Endodermal cell (in vitro differentiated cells): ENCODE measurements at regions not wholly inside any gene's neighbourhood (a gene's known extent, or its start where the extent isn't known, plus 50 kb on each side); places are given as distances from the start of the nearest gene placed in this dataset.

Experiments
- DNase-seq: peaks from one replicate; pipeline ENCODE4 v3.0.0-alpha.2; 2017
- H3K27ac ChIP-seq: 2 replicates; pipeline ENCODE4 v1.5.1; 2013; ENCODE audit warnings: mild to moderate bottlenecking, low read depth, low read length, moderate library complexity
- H3K27me3 ChIP-seq: 2 replicates; pipeline ENCODE4 v1.6.1; 2013; ENCODE audit warnings: mild to moderate bottlenecking, low read length, moderate library complexity; ENCODE audit not compliant: insufficient read depth, control insufficient read depth, poor library complexity, severe bottlenecking
- H3K36me3 ChIP-seq: 2 replicates; pipeline ENCODE4 v1.7.0; 2013; ENCODE audit warnings: mild to moderate bottlenecking, low read length, moderate library complexity; ENCODE audit not compliant: control insufficient read depth, insufficient read depth
- H3K4me1 ChIP-seq: one replicate; pipeline ENCODE4 v1.7.0; 2013; ENCODE audit warnings: low read length; ENCODE audit not compliant: control insufficient read depth, insufficient read depth
- H3K4me3 ChIP-seq: 2 replicates; pipeline ENCODE4 v1.5.1; 2013; ENCODE audit warnings: mild to moderate bottlenecking, low read length, moderate library complexity
- H3K9ac ChIP-seq: 2 replicates; pipeline ENCODE4 v1.6.1; 2013; ENCODE audit warnings: mild to moderate bottlenecking, low read length, moderate library complexity; ENCODE audit not compliant: poor library complexity, severe bottlenecking; ENCODE audit errors: extremely low read depth
- H3K9me3 ChIP-seq: 2 replicates; pipeline ENCODE4 v1.6.1; 2013; ENCODE audit warnings: mild to moderate bottlenecking, low read length, moderate library complexity; ENCODE audit not compliant: control insufficient read depth
- H3K27ac Mint-ChIP-seq: 2 replicates; pipeline ENCODE4 v1.8.0; 2020; ENCODE audit warnings: mixed read lengths
- H3K27me3 Mint-ChIP-seq: 2 replicates; pipeline ENCODE4 v1.8.0; 2021; ENCODE audit warnings: mild to moderate bottlenecking, mixed read lengths; ENCODE audit not compliant: insufficient read depth
- H3K36me3 Mint-ChIP-seq: 2 replicates; pipeline ENCODE4 v1.8.0; 2020; ENCODE audit warnings: low read depth, mixed read lengths
- H3K4me1 Mint-ChIP-seq: 2 replicates; pipeline ENCODE4 v1.8.0; 2020; ENCODE audit warnings: mixed read lengths
- H3K4me3 Mint-ChIP-seq: 2 replicates; pipeline ENCODE4 v1.8.0; 2020; ENCODE audit warnings: mild to moderate bottlenecking, moderate library complexity, mixed read lengths
- H3K9me3 Mint-ChIP-seq: 2 replicates; pipeline ENCODE4 v1.8.0; 2020; ENCODE audit warnings: mild to moderate bottlenecking, mixed read lengths
- CTCF ChIP-seq: fragments of 200-600 bp; sonication (generic); conservative IDR thresholded peaks from 2 replicates; pipeline ENCODE4 v1.5.0; 2021; ENCODE audit warnings: antibody characterized with exemption, mild to moderate bottlenecking
- WGBS, 2 experiments: methylation state at CpG; one replicate each; pipeline versions ENCODE4 v1.1.5 to v1.1.7; 2013; ENCODE audit warnings: missing lambda C conversion rate in 2 of 2, mixed read lengths in 1 of 2; ENCODE audit not compliant: insufficient coverage in 1 of 2, insufficient read length in 1 of 2; 5-methylcytosine and 5-hydroxymethylcytosine counted together

- H3K9ac ChIP-seq, result no peak overlapping the region
- H3K4me3 ChIP-seq, result no peak overlapping the region
- no peak for DNase-seq
- H3K36me3 ChIP-seq, result no peaks in the 10 kb centered on the region
- H3K9me3 ChIP-seq, result peaks cover 23% of the 10 kb centered on the region
- Mint-ChIP-seq H3K27me3 (no peaks in the 10 kb centered on the region), H3K4me3 (no peak overlapping the region), H3K4me1 (peaks cover 18% of the 10 kb centered on the region), H3K9me3 (peaks cover 20% of the 10 kb centered on the region), H3K27ac (peak overlapping the region; percentile 42), H3K36me3 (peaks cover 3% of the 10 kb centered on the region)
- H3K27ac ChIP-seq, result no peak overlapping the region
- no peaks in the 10 kb centered on the region for H3K27me3 ChIP-seq
- WGBS, 2 experiments, result 79 to 86% methylated on average over 3 of the region's 3 CpGs
- TF ChIP-seq CTCF, result no peak
- H3K4me1 ChIP-seq, result peaks cover 8% of the 10 kb centered on the region
Observed at GRCh38 chr2:189285962-189286645, 106.5 kb upstream of the COL5A2 start.

DNA sequence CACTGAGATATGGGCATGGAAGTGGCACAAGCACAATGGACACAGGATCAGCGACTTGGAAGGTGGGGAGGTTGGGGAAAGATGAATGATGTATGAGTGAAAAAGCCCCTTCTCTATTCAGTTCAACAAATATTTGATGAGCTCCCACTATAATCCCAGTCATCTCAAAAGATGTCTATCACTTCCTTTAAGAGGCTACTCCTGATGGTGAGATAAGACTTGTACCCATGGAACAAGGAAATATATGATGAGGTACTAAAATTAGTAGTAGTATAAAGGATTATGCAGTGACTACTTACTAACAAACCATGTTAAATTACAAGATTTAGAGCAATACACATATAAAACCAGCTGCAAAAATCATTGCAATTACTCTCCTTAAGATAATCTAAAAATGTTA lies 107.8 kb upstream of the COL5A2 start:
- H3K36me3 Mint-ChIP-seq, result peaks cover 3% of the 10 kb centered on the region
- no peak overlapping the region for H3K27ac Mint-ChIP-seq
- DNase-seq, result no peak
- Histone ChIP-seq H3K27ac (no peak overlapping the region), H3K9ac (no peak overlapping the region), H3K27me3 (no peaks in the 10 kb centered on the region), H3K36me3 (no peaks in the 10 kb centered on the region), H3K9me3 (peaks cover 24% of the 10 kb centered on the region), H3K4me3 (no peak overlapping the region), H3K4me1 (peaks cover 8% of the 10 kb centered on the region)
- H3K9me3 Mint-ChIP-seq, result peaks cover 20% of the 10 kb centered on the region
- no peak overlapping the region for H3K4me3 Mint-ChIP-seq
- WGBS, 2 experiments, result 58% methylated on average over 1 of the region's 1 CpG; no CpG with 5 or more reads in 1 of the 2 experiments
- peaks cover 18% of the 10 kb centered on the region for H3K4me1 Mint-ChIP-seq
- no peaks in the 10 kb centered on the region for H3K27me3 Mint-ChIP-seq
- no peak for TF ChIP-seq CTCF

GRCh38 chr2:189287982-189288521 lies 108.5 kb upstream of the COL5A2 start:
- no peak overlapping the region for H3K4me3 ChIP-seq
- peak overlapping the region; percentile 74 for H3K27ac Mint-ChIP-seq
- DNase-seq, result no peak
- H3K36me3 Mint-ChIP-seq, result peaks cover 3% of the 10 kb centered on the region
- H3K4me3 Mint-ChIP-seq, result no peak overlapping the region
- no peaks in the 10 kb centered on the region for H3K27me3 Mint-ChIP-seq
- H3K9ac ChIP-seq, result no peak overlapping the region
- peaks cover 20% of the 10 kb centered on the region for H3K9me3 Mint-ChIP-seq
- H3K27me3 ChIP-seq, result no peaks in the 10 kb centered on the region
- no peaks in the 10 kb centered on the region for H3K36me3 ChIP-seq
- H3K27ac ChIP-seq, result peak overlapping the region; percentile 7
- WGBS, 2 experiments, result 0% methylated on average over 1 of the region's 1 CpG; no CpG with 5 or more reads in 1 of the 2 experiments
- TF ChIP-seq CTCF, result peak; percentile 65
- H3K9me3 ChIP-seq, result peaks cover 24% of the 10 kb centered on the region
- H3K4me1 ChIP-seq, result peaks cover 8% of the 10 kb centered on the region
- H3K4me1 Mint-ChIP-seq, result peaks cover 18% of the 10 kb centered on the region
